Sigmoid colon (tissue), 6 donors: ENCODE measurements at regions not wholly inside any gene's neighbourhood (a gene's known extent, or its start where the extent isn't known, plus 50 kb on each side); places are given as distances from the start of the nearest gene placed in this dataset.
"Not testable (repeated sequence)": the region's sequence is repeated elsewhere in the genome, so short reads cannot be mapped to it uniquely, and the experiment has no call there.

ENCODE experiments used
- DNase-seq: peaks from one replicate; pipeline ENCODE4 v3.0.0-alpha.2; 2019
- H3K27ac ChIP-seq, 4 donors: fragments of 200-600 bp; sonication (generic); one replicate each; pipeline ENCODE4 v1.5.1; 2016 to 2019; ENCODE audit warnings: mild to moderate bottlenecking in 1 of 4
- H3K27me3 ChIP-seq, 3 donors: fragments of 200-600 bp; sonication (generic); one replicate each; pipeline ENCODE4 v1.5.1; 2019; ENCODE audit warnings: mild to moderate bottlenecking in 1 of 3
- H3K36me3 ChIP-seq, 4 donors: fragments of 200-600 bp; sonication (generic); one replicate each; pipeline ENCODE4 v1.5.1; 2016 to 2019
- H3K4me1 ChIP-seq, 4 donors: fragments of 200-600 bp; sonication (generic); one replicate each; pipeline ENCODE4 v1.5.1; 2017 to 2019
- H3K4me3 ChIP-seq, 4 donors: fragments of 200-600 bp; sonication (generic); one replicate each; pipeline ENCODE4 v1.5.1; 2017 to 2019; ENCODE audit warnings: mild to moderate bottlenecking in 2 of 4, moderate library complexity in 1 of 4
- H3K9me3 ChIP-seq, 4 donors: fragments of 200-600 bp in 3 of 4; sonication (generic) in 3 of 4; one replicate each; pipeline versions ENCODE4 v1.5.1 to v1.6.1; 2013 to 2019
- EP300 ChIP-seq, 4 donors: sonication (generic); formaldehyde crosslinking; IDR thresholded peaks; one replicate each; pipeline ENCODE4 v1.6.1; 2017; ENCODE audit warnings: antibody characterized with exemption in 4 of 4
- POLR2A ChIP-seq, 2 donors: fragments of 450-650 bp; IDR thresholded peaks; one replicate each; pipeline ENCODE4 v1.6.1; 2016; ENCODE audit warnings: antibody characterized with exemption in 2 of 2, mild to moderate bottlenecking in 2 of 2, moderate library complexity in 2 of 2
- POLR2AphosphoS5 ChIP-seq, 4 donors: sonication (generic); formaldehyde crosslinking; IDR thresholded peaks; one replicate each; pipeline ENCODE4 v1.6.1; 2017; ENCODE audit warnings: antibody characterized with exemption in 4 of 4
- WGBS, 2 donors: extraction: QIAGEN DNeasy Blood & Tissue Kit; methylation state at CpG; one replicate each; pipeline ENCODE4 v1.1.7; 2013; 5-methylcytosine and 5-hydroxymethylcytosine counted together
- intact Hi-C: fragments of 100-400 bp; cut with DNase I; formaldehyde crosslinking; loops from one replicate; pipeline ENCODE4 v1.15.1; 2023
- TF ChIP-seq, protein P1 (sequence below), 4 experiments: fragments of 450-650 bp in 3 of 4; fragments of 200-600 bp in 1 of 4; IDR thresholded peaks; one replicate each; pipeline ENCODE4 v1.5.1; 2016 to 2019; ENCODE audit warnings: antibody characterized with exemption in 4 of 4, mild to moderate bottlenecking in 3 of 4, moderate library complexity in 2 of 4
- donor health status: healthy with polysubstance abuse.
- donor health status: healthy.

DNA sequence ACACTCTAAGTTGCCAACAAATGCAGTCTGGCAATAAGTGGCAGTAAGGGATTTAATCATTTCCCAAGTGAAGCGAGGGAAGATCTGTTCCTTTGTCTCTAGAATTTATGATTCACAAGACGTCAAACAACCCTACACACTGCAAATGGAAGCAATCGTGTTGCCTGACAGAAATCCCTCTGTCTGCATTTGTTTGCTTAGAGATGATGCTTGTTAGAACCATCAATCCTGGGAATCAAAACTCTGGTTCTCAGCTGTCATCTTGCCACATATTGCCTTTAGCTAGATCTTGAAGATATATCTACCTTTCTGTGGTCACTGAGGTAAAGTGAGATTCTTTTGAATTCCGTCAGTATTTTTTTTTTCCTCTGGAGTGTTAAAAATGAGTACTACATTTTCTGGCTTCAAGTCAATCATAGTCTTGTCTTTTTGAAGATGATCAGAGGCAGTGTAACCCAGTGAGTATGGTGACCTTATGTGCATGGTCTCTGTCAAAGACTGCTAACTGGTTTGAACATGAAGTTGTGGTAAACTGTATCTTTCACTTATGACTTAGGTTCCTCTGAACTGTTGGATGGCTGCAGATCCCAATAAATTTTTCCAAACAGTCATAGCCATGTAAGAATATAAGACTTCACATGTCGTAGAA lies 106.4 kb upstream of the STARD4 start:
- intact Hi-C loops, result no loop called here
- no peaks in the 10 kb centered on the region for H3K27me3 ChIP-seq
- DNase-seq, result no peak
- no peaks in the 10 kb centered on the region for H3K36me3 ChIP-seq
- H3K4me1 ChIP-seq, result no peaks in the 10 kb centered on the region
- no peaks in the 10 kb centered on the region for H3K9me3 ChIP-seq
- no peak overlapping the region for H3K27ac ChIP-seq
- TF ChIP-seq, protein P1, sequence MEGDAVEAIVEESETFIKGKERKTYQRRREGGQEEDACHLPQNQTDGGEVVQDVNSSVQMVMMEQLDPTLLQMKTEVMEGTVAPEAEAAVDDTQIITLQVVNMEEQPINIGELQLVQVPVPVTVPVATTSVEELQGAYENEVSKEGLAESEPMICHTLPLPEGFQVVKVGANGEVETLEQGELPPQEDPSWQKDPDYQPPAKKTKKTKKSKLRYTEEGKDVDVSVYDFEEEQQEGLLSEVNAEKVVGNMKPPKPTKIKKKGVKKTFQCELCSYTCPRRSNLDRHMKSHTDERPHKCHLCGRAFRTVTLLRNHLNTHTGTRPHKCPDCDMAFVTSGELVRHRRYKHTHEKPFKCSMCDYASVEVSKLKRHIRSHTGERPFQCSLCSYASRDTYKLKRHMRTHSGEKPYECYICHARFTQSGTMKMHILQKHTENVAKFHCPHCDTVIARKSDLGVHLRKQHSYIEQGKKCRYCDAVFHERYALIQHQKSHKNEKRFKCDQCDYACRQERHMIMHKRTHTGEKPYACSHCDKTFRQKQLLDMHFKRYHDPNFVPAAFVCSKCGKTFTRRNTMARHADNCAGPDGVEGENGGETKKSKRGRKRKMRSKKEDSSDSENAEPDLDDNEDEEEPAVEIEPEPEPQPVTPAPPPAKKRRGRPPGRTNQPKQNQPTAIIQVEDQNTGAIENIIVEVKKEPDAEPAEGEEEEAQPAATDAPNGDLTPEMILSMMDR (IDR thresholded peaks at IDR 0.05), result no peak
- TF ChIP-seq EP300 (IDR thresholded peaks at IDR 0.05) (no peak), POLR2AphosphoS5 (IDR thresholded peaks at IDR 0.05) (no peak), POLR2A (IDR thresholded peaks at IDR 0.05) (no peak)
- WGBS, 2 donors, result 70 to 76% methylated on average over 5 of the region's 5 CpGs
- H3K4me3 ChIP-seq, result no peak overlapping the region

DNA sequence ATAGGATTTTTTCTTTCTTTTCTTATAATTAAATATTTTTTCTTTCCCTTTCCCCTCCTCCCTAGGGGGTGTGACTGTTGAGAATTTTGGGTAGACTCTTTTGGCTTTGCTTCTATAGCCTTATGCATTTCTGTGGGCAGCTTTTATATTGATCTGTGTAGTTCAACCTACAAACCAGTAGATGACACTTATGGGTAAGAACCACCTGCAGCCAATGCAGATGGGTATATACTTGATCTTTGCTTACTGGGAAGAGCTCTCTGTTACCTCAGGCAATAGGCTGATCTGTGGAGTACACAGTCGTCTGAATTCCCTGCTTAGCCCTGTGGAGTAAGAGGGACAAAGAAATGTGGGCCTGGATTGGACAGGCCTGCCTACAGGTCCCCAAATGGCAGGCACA lies 102.7 kb upstream of the STARD4 start:
- intact Hi-C loops, result no loop called here
- H3K27me3 ChIP-seq, result no peaks in the 10 kb centered on the region
- H3K4me1 ChIP-seq, result no peaks in the 10 kb centered on the region
- no peak for DNase-seq
- WGBS, 2 donors, result 65 to 85% methylated on average over 1 of the region's 1 CpG
- TF ChIP-seq POLR2A (IDR thresholded peaks at IDR 0.05) (no peak), EP300 (IDR thresholded peaks at IDR 0.05) (no peak), POLR2AphosphoS5 (IDR thresholded peaks at IDR 0.05) (no peak)
- TF ChIP-seq, protein P1 (IDR thresholded peaks at IDR 0.05), result no peak
- H3K27ac ChIP-seq, result no peak overlapping the region
- H3K36me3 ChIP-seq, result no peaks in the 10 kb centered on the region
- H3K4me3 ChIP-seq, result no peak overlapping the region
- no peaks in the 10 kb centered on the region for H3K9me3 ChIP-seq

GRCh38 chr5:111612013-111612630 lies 99.8 kb upstream of the STARD4 start:
- H3K36me3 ChIP-seq, H3K9me3 ChIP-seq, intact Hi-C loops, H3K27ac ChIP-seq, H3K4me3 ChIP-seq, H3K27me3 ChIP-seq, DNase-seq, H3K4me1 ChIP-seq: not testable (repeated sequence)
- WGBS, 2 donors, result 91 to 94% methylated on average over 32 of the region's 32 CpGs

GRCh38 chr5:111606194-111606593 lies 93.9 kb upstream of the STARD4 start:
- 52 to 68% methylated on average over 2 of the region's 2 CpGs for WGBS, 2 donors
- intact Hi-C loops, result no loop called here
- H3K27ac ChIP-seq, result no peak overlapping the region

GRCh38 chr5:111603446-111603827 lies 91.1 kb upstream of the STARD4 start:
- Histone ChIP-seq H3K27ac (no peak overlapping the region), H3K36me3 (no peaks in the 10 kb centered on the region), H3K4me3 (no peak overlapping the region), H3K27me3 (no peaks in the 10 kb centered on the region), H3K4me1 (no peaks in the 10 kb centered on the region), H3K9me3 (no peaks in the 10 kb centered on the region)
- intact Hi-C loops, result no loop called here
- TF ChIP-seq EP300 (IDR thresholded peaks at IDR 0.05), result no peak
- TF ChIP-seq POLR2A (IDR thresholded peaks at IDR 0.05), result no peak
- no peak for TF ChIP-seq POLR2AphosphoS5 (IDR thresholded peaks at IDR 0.05)
- TF ChIP-seq, protein P1 (IDR thresholded peaks at IDR 0.05), result no peak
- no peak for DNase-seq
- WGBS, 2 donors, result 79 to 86% methylated on average over 2 of the region's 2 CpGs

More at GRCh38 chr5:111606194-111606593, 93.9 kb upstream of the STARD4 start:
- DNase-seq, result no peak
- no peak for TF ChIP-seq POLR2AphosphoS5 (IDR thresholded peaks at IDR 0.05)
- no peak for TF ChIP-seq EP300 (IDR thresholded peaks at IDR 0.05)
- no peak for TF ChIP-seq POLR2A (IDR thresholded peaks at IDR 0.05)
- TF ChIP-seq, protein P1 (IDR thresholded peaks at IDR 0.05), result no peak
- Histone ChIP-seq H3K4me1 (no peaks in the 10 kb centered on the region), H3K27me3 (no peaks in the 10 kb centered on the region), H3K36me3 (no peaks in the 10 kb centered on the region), H3K4me3 (no peak overlapping the region), H3K9me3 (no peaks in the 10 kb centered on the region)
